ENCODE measurements at regions not wholly inside any gene's neighbourhood (a gene's known extent, or its start where the extent isn't known, plus 50 kb on each side); places are given as distances from the start of the nearest gene placed in this dataset.
"Not testable (repeated sequence)": the region's sequence is repeated elsewhere in the genome, so short reads cannot be mapped to it uniquely, and the experiment has no call there.

DNA sequence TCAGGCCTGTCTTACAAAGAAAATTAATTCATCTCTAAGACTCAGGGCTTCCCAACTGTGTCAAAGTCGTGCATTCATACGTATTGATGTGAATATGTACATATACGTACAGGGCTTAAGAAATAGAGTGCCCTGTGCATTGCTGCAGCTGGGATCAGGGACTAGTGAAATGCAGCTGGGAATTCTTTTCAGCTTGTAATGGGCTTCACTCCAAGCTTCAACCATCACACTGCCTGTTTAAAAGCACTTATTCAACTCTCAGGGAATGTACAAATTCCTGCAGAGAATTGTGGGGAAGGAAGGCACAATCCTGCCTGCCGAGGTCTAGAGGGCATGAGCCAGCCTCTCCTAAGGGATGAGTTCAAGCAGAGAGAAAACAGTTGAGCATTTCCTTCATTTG, 59.6 kb upstream of the MAN2A1 start:
- peak; percentile 77 for DNase-seq

DNA sequence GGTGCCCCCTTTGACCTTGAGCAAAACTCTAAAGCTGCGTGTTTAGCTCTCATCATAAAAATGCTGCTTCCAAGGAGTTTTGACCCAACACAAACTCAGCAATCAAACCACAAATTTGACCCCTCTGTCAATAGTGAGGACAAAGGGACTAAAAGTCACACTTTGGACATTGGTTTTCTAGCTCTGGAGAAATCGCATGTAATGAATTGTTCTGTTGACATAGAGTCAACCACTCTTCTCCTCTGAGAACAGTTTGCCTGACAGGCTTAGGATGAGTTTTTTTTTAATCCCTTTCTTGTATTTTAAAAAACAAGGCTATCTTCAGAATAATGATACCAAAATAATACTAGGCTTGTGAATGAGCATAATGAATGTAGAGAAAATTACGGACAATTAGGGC, 61.1 kb upstream of the MAN2A1 start:
- no peak for DNase-seq

GRCh38 chr5:109621266-109621665, 68.5 kb upstream of the MAN2A1 start:
- DNase-seq: not testable (repeated sequence)

GRCh38 chr5:109620651-109621050, 69.1 kb upstream of the MAN2A1 start:
- DNase-seq: no peak

DNA sequence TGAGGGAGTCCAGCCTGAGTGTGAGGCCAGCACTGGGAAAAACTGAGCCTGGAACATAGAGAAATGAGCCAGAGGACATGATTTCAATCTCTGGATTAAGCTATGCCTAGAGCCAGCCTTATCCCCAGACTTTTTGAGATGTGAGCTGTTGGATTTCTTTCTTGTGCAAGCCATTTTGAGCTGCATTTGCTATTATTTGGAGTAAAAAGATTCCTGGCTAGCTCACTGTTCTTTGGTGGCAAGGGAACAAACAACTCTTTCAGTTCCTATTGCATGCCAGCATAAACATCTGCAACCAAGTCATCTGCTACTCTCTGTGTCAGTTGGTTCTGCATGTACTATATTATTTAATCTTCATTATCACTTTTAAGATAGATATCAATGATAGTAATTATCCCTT, 70.1 kb upstream of the MAN2A1 start:
- DNase-seq: peak; percentile 45

- no peak for DNase-seq
These were observed 70.7 kb upstream of the MAN2A1 start for GRCh38 chr5:109619021-109619460.

- DNase-seq: no peak
These were observed 74.7 kb upstream of the MAN2A1 start for GRCh38 chr5:109614981-109615380.

GRCh38 chr5:109614301-109614700, 75.4 kb upstream of the MAN2A1 start:
- no peak for DNase-seq

GRCh38 chr5:109612278-109612905, 77.3 kb upstream of the MAN2A1 start:
- no peak for DNase-seq

GRCh38 chr5:109611505-109611904, 78.2 kb upstream of the MAN2A1 start:
- no peak for DNase-seq

DNA sequence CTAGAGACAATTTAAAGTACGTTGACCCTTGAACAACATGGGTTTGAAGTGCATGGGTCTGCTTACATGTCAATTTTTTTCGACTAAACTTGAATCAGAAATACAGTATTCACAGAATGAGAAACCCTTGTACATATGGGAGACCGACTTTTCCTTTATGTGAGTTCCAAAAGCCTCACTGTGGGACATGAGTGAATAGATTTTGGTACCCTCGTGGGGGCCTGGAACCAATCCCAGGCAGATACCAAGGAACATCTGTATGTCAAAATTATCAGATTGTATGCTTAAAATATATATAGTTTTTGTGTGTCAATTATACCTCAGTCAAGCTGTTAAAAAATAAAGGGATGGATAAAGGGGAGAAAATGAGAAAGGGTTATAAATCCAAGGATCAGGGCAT, 78.7 kb upstream of the MAN2A1 start:
- DNase-seq: no peak

GRCh38 chr5:109610581-109610980, 79.1 kb upstream of the MAN2A1 start:
- no peak for DNase-seq

- DNase-seq: no peak
These were observed 84.5 kb upstream of the MAN2A1 start for GRCh38 chr5:109605207-109605730.

GRCh38 chr5:109604758-109605157, 85.0 kb upstream of the MAN2A1 start:
- DNase-seq: no peak

DNA sequence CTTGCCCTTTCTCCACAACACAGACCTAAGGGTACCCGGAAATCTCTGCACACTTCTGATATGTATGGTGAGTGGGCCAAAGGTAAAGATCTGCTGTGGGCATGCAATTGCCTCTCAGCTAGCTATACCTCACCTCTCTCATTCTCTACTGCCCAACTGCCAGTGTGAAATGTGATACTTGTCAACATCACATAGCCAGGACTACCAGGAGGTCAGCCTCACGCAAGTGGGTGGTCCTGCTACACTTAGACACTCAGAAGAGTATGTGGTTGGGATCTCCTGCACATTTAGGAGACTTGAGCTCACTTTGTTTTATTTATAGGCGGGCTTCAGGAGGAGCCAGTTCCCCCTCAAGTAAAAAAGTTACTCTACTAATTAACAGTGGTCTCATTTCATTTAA, 88.0 kb upstream of the MAN2A1 start:
- DNase-seq: no peak

- no peak for DNase-seq
These were observed 91.8 kb upstream of the MAN2A1 start for GRCh38 chr5:109597893-109598292.

DNA sequence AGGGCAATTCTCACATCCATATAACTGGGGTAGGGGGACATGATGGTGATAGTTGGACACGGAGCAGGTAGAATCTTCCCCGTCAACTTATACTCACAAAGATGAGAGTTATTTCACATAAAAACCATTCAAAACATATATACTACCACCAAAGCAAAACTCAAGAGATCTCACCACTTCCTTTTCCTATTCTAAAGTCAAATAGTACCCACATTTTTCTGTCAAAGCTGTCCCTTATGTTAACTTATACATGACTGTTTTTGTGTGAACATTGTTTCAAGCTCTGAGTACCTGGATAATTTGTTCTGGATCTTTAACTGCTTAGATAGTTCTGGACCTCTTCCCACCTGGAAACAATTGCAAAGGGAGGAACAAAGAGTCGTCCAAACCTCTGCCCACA, 95.5 kb upstream of the MAN2A1 start:
- DNase-seq: no peak

GRCh38 chr5:109590799-109591198, 98.9 kb upstream of the MAN2A1 start:
- no peak for DNase-seq

- DNase-seq: peak; percentile 21
These were observed 99.7 kb upstream of the MAN2A1 start for GRCh38 chr5:109589986-109590385.

DNA sequence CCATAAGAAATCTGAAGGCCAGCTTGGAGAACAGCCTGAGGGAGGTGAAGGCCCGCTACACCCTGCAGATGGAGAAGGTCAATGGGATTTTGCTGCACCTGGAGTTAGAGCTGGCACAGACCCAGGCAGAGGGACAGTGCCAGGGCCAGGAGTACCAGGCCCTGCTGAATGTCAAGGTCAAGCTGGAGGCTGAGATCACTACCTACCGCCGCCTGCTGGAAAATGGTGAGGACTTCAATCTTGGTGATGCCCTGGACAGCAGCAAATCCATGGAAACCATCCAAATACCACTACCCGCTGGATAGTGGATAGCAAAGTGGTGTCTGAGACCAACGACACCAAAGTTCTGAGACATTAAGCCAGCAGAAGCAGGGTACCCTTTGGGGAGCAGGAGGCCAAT, 100.5 kb upstream of the MAN2A1 start:
- no peak for DNase-seq

DNA sequence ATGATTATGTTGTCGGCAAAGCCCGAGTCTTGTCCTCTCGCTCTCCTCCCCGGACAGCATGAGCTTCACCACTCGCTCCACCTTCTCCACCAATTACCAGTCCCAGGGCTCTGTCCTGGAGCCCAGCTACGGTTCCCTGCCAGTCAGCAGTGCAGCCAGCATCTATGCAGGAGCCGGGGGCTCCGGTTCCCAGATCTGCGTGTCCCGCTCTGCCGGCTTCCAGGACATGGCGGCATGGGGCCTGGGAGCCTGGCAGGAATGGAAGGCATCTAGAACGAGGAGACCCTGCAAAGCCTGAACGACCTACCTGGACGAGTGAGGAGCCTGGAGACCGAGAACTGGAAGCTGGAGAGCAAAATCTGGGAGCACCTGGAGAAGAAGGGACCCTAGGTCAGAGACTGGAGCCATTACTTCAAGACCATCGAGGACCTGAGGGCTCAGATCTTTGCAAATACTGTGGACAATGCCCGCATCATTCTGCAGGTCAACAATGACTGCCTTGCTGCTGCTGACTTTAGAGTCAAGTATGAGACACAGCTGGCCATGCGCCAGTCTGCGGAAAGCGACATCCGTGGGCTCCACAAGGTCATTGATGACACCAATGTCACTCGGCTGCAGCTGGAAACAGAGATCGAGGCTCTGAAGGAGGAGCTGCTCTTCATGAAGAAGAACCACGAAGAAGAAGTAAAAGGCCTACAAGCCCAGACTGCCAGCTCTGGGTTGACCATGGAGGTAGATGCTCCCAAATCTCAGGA, 101.3 kb upstream of the MAN2A1 start:
- DNase-seq: no peak

DNA sequence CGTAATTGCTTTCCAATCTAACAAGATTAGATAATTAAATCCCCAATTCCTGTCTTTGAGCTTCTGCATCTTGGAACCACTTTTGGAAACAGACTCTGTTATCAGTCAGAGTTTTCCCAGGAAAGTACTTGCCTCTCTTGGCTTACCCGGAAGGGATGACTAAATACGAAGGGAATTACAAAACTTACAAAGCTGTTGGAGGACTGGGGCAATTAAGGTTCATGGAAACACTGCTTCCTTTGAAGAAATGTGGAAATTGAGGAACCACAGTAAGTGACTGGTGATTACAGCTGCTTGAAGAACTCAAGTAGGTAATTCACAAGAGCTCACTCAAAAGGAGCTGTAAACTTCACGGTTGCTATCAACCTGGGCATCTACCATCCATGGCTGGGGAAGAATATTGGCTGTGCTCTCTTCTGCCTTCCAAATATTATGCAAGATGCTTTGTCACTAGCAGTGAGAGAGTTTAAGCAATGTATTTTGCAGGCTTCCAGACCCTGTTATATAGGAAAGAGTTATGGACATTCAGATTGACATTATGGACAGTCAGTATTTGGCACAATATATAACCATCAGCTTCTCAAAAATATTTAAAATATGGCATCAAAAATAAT, 104.6 kb upstream of the MAN2A1 start:
- no peak for DNase-seq

GRCh38 chr5:109580225-109580624, 109.5 kb upstream of the MAN2A1 start:
- no peak for DNase-seq

All from tongue (tissue), 1 donor.